Stimulated activated CD4-positive, alpha-beta T cell treated with anti-CD3 and anti-CD28 coated beads, Interleukin-12 subunit alpha, Interleukin-12 subunit beta, amount 100 ng/mL, for 24 hours (primary cell): ENCODE measurements at regions not wholly inside any gene's neighbourhood (a gene's known extent, or its start where the extent isn't known, plus 50 kb on each side); places are given as distances from the start of the nearest gene placed in this dataset.

Experiments used
- DNase-seq, 2 experiments: peaks; one replicate each; pipeline ENCODE4 v3.0.0-alpha.2; 2020; ENCODE audit warnings: low read depth in 2 of 2

DNA sequence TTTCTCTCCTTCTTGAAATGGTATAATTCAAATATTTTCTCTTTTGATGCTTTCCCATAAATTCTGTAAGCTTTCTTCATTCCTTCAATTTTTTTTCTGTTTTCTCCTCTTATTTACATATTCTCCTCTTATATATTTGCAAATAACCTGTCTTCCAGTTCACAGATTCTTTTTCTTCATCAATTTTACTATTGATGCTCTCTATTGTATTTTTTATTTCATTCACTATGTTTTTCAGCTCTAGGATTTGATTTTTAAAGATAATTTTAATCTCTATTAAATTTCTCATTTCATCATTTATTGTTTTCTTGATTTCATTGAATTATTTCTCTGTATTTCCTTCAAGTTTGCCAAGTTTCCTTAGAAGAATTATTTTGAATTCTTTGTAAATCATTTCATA is 54.0 kb upstream of the PRPS1L1 start:
- DNase-seq, result no peak

DNA sequence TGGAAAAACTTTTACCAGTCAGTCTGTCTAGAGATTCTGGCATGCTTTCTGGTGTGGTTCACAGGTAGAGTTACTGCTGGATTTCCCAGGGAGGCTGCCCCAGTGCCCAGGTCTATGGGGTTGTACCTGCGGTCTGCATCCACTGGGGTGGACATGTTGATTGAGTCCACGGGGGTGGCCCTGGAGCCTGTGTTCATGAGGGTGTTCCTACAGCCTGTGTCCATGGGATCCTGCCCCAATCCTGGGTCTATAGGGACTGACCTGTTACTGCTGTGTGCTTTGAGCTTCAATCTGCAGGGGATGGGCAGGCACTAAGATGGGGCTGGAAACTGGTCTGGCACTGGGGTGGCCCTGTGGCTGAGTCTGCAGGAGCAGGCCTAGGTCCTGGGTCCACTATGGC is 54.5 kb upstream of the PRPS1L1 start:
- no peak for DNase-seq

- no peak for DNase-seq
These were observed 58.7 kb upstream of the PRPS1L1 start for GRCh38 chr7:18086165-18087025.

DNA sequence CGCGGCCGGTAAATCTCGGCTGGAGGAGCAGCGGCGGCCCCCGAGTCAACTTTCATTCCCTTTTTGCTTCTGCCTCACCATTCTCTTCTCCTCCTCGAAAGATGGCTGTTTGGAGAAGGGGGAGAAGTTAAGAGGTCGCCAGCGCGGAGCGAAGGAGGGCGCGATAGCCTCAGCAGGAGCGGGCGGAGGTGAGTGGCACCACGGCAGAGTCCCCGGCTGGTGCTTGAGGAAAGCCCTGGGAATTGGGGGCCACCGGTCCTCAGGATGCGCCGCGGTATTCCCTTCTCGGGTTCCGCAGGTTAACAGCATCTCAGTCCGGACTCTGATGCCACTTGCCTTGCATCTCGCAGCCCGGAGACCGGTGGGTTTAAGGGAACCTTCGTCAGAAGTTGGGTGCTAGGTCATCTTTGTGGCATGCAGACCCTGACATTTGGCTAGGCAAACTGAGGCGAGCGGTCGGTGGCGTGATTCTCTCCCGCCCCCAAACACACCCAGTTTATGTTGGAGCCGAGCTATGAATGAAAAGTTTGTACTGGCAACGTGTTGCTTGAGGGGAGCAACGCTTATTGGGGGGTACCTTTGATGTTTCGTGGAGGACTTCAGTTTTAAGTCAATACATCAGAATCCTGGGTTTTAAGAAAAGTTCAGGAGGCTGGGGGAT is 59.5 kb upstream of the PRPS1L1 start:
- no peak for DNase-seq

GRCh38 chr7:18087687-18088078 is 60.0 kb upstream of the PRPS1L1 start:
- no peak for DNase-seq

GRCh38 chr7:18096087-18096486 is 68.4 kb upstream of the PRPS1L1 start:
- no peak for DNase-seq

GRCh38 chr7:18102576-18102975 is 74.9 kb upstream of the PRPS1L1 start:
- DNase-seq, result no peak

- no peak for DNase-seq
These were observed 76.0 kb upstream of the PRPS1L1 start for GRCh38 chr7:18103436-18104218.

GRCh38 chr7:18109762-18110161 is 82.1 kb upstream of the PRPS1L1 start:
- DNase-seq, result no peak

DNA sequence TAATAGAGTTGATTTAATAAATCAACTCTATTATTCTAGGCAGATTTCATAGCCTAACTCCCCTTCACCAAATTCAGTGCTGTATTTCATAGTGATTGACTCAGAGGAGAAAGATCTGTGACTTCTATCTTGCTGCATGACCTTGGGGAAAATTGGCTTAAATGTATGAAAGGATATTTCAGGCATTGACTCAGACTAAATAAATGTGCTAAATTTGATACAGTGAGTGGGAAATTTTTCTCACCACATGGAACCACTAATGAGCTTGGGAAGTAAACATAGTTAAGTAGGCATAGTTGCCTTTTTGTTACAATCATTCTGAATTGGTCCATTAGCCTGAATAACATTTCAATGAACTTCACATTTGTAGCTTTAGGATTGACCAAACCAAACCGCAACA is 89.0 kb upstream of the PRPS1L1 start:
- DNase-seq, result no peak

GRCh38 chr7:18117482-18117881 is 89.8 kb upstream of the PRPS1L1 start:
- DNase-seq, result no peak

GRCh38 chr7:18119985-18120384 is 92.3 kb upstream of the PRPS1L1 start:
- DNase-seq, result no peak

DNA sequence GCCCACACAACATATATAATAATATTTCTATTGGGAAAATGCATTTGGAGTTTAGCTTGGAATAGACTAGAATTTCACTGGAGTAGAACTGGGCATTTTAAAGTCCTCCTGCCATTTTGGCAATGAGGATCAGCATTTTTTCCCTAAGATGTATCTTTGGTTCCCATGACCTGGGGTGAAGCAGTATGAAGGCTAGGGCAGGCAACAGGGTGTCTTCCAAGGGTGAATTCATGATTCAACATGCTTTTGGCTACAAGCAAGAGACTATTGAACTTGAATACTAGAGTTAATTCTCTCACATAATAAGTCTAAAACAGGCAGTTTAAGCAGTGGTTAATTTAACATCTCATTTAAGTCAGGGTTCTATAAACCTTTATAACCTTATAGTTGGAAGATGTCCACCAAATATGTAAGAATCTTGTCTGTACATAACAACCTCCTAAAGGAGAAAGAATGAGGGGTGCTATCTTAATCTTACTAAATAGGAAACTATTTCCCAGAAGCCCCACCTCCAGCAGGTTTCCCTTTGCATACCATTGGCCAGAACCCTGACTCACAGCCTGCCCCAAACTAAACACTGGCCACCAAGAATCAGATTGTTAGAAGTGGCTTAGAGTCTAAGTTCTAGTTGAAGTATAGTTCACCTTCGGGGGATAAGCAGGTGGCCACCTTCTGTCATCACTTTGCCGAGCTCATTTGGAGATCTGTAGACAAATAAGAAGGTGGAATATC is 96.0 kb upstream of the PRPS1L1 start:
- no peak for DNase-seq

- no peak for DNase-seq
These were observed 97.8 kb upstream of the PRPS1L1 start for GRCh38 chr7:18125476-18125875.

DNA sequence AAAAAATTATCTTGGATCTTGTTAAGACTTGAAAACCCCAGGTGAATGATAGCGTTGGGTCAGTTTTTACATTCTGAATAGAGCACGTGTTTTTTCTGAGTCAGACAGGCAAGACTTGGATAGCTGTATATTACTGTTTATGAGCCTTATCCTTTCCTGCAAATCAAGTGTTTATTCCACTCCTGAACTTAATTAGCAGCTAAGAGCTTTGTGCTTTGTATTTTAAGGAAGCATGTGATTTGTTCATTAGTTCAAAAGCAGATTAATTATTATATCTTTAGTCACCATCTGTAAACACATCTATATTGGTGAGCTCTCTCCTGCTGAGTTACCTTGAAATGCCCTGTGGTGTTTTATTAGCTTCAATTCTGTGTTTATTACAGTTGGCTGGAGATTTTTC is 98.6 kb upstream of the PRPS1L1 start:
- DNase-seq, result no peak

GRCh38 chr7:18128846-18129245 is 101.2 kb upstream of the PRPS1L1 start:
- DNase-seq, result no peak

DNA sequence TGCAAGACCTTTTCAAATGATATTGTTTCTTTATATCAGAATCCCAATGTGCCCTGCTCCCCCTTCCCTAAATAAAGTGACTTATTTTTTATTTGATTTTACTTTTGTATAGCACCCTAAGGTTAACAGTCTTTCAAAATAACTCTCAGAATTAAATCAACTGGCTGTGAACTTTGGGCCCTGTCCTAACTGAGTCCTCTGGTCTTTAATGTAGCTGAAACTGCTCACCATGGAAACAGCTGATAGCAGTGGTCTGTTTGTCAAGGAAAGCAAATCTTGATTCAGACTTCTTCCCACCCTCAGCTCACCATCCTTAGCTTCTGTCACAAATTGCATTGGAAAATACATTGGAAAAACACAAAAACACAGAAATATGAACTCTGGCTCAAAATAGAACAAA is 105.2 kb upstream of the PRPS1L1 start:
- DNase-seq, result no peak

- no peak for DNase-seq
These were observed 106.3 kb upstream of the PRPS1L1 start for GRCh38 chr7:18133921-18134320.

DNA sequence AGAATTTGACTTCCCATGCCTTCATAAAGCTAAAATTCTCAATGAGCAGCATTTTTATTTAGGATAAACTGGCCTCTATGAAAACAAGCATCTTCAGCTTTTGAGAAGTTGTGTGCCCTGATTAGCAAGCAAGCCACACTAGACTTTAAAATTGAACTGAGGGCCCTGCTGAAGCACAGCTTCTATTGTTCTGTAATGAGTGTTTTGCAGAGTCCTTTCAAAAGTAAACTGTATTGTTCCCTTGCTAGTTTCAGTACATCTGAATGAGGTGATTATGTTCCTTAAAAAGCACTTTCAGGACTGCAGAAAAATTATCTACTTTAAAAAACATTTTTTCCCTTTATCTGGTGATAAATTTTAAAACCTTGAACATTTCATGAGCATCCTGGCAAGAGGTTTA is 113.3 kb upstream of the PRPS1L1 start:
- no peak for DNase-seq

- no peak for DNase-seq
These were observed 116.5 kb upstream of the PRPS1L1 start for GRCh38 chr7:18144166-18144565.

GRCh38 chr7:18145160-18145559 is 117.5 kb upstream of the PRPS1L1 start:
- no peak for DNase-seq

DNA sequence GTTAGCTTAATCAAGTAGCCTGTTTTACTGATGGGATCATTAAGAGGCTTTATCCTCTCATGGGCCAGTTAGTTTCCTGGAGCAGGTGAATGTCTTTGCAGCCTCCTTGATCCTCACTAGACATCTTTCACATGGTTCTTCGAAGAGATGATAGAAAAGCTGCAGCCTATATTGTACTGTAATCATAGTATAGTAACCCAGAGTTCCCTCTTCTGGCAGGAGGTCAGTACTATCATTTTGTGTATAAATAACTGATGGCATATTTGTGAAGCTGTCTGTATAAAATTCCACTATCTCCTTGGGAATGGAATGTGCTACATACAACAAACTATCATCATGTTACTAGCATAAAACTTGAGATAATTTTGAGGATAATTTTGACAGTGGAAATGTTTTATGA is 123.8 kb upstream of the PRPS1L1 start:
- no peak for DNase-seq
